HG02943 (cell line): ENCODE measurements at regions not wholly inside any gene's neighbourhood (a gene's known extent, or its start where the extent isn't known, plus 50 kb on each side); places are given as distances from the start of the nearest gene placed in this dataset.
"Not testable (repeated sequence)": the region's sequence is repeated elsewhere in the genome, so short reads cannot be mapped to it uniquely, and the experiment has no call there.

Source experiments
- ATAC-seq: cut with Tn5 transposase; IDR thresholded peaks from one replicate; pipeline ENCODE4 v1.9.1; 2021; ENCODE audit warnings: mild to moderate bottlenecking, low read depth, moderate library complexity; ENCODE audit not compliant: unreplicated experiment

DNA sequence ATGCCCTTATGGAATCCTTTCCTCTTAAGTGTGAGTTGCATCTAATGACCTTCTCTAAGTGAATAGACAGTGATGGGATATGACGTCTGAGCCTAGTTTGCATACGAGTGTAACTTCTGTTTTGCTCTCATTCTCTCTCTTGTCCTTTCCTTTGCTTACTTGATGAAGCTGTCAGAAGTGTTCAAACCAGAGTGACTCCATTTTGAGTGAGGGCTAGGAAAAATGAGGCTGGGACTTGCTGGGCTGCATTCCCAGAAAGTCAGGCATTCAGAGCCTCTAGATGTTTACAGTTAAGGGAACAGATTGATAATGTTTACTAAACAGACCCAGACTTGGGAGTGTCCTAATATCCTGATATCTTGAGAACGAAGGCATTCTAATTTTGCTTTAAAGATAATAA lies 311.2 kb upstream of the SOX4 start:
- ATAC-seq, result not testable (repeated sequence)

DNA sequence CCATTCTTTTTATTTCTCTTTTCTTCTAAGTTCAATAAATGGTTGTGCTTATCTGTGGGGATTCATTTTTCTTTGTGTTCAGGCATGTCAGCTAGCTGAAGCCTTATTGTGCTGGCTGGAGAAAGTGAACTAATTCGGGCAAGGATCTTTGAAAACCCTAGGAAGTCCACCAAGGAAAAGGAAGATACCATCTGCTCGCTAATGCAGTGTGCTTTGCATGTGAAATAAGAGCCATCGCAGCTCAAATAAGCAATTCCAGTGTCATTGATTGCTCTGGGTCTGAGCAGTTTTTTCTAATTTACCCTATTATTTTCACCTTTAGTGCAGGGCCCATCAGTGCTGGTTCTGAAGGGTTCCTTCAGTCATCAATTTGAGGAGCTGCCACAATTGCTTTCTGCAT lies 309.4 kb upstream of the SOX4 start:
- ATAC-seq, result no peak

DNA sequence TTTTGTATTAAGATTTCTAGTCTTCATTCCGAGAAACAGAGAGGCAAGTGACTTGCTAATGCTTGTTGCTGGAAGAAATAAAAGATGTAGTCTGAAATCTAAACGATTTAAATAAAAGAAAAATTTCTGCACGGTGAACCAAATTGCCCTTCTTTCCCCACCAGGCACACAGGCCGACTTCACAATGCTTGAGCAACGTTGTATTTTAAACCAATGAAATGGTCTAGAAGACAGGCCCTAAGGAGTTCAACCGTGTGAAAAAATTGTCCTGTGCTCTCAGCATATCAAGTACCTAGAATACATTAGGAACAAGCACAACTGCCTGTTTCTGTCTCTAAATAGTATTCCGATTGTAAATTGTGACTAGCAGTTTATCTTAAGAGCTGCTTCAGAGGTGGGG lies 308.8 kb upstream of the SOX4 start:
- ATAC-seq, result no peak

DNA sequence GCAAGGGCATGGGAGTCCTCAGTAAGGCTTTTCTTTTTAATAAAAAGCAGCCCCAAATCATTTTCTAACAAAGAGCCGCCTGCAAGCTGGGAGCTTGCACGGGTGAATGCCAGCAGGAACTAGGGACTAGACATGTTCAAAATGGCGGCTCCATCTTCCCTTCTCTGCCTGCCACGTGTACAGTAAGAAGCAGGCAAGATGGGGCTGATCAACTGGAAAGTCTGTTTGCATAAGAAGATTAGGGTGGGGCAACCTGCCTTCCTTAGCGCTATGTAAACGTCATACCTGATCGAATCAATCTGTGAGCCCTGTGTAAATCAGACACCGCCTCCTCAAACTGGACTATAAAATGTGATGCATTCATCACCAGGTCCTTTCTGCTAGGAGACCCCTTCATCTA lies 299.4 kb upstream of the SOX4 start:
- no peak for ATAC-seq

DNA sequence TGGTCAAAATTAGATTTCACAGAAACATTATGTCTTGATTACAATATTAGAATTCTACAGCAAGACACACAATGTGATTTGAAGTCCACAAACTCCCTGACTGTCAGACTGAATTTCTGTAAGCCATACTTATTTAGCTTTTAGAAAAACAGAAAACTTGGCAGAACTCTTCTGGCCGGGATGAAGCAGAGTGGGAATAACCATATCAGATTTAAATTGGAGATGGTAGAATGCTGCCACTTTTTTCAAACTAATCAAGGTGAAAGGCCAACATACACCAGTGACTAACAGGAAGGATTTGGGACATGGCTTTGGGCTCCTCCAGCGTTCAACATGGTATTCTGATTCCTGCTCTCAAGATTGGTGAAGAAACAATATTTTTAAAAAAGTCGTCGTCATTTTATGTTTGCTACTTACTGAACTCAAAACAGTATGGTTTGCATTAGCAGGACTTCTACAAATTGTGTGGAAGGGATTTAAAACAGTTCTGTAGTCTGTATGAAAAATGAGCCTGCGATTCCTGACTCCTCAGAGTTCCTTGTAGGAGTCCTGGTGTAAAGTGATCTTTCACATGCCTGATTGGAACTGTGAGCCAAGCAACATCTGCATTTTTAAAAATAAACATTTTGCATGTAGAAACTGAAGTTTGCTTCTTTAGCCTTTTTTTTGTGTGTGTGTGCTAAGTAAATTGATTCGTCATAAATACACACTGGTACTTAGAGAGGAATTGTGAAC lies 297.9 kb upstream of the SOX4 start:
- no peak for ATAC-seq

DNA sequence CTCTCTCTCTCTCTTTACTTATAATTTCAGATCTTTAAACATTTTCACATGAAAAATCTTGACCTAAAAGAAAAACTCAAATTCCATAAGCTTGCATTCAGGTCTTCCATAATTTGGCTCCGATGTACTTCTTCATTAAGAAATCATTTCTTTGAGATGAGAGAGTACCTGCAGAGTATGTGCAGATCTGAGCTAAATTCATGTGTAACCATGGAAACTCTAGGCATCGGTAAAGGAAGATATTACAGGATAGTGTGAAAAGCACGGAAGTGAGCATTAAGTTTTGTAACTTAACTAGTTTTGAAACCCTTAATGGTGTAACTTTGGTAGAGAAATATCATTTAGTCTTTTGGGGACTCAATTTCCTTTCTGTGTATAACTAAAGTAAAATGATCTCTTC lies 295.9 kb upstream of the SOX4 start:
- no peak for ATAC-seq

DNA sequence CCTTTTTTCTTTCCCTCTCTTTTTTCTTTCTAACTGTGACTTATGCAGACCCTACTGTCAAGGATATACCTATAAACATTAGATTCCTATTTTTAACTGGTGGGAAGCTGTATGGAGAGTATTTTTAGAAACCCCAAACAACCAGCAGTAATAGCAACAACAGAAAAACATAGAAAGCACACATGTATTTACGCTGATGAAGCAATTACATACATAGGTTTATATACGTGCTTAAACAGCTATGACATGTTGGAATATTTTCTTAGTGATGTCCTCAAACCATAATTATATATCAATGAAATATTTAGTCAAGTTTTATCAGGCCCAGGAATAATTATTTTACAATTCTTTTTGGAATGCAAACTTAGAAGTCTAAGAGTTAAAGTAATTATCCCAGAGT lies 294.3 kb upstream of the SOX4 start:
- no peak for ATAC-seq

DNA sequence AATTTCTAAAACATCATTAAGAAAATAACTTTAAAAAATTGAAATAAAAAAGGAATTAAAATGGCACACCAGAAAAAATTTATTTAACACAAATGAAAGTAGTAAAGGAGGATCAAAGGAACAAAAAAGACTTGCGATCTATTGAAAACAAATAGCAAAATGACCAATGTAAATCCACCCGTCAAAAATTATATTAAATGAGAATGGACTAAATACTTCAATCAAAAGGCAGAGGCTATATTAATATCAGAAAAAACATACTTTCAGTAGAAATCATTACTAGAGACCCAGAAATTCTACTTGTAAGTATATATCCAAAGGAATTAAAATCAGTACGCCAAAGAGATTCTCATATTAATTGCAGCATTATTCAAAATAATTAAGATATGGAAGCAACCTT lies 293.1 kb upstream of the SOX4 start:
- ATAC-seq, result no peak

DNA sequence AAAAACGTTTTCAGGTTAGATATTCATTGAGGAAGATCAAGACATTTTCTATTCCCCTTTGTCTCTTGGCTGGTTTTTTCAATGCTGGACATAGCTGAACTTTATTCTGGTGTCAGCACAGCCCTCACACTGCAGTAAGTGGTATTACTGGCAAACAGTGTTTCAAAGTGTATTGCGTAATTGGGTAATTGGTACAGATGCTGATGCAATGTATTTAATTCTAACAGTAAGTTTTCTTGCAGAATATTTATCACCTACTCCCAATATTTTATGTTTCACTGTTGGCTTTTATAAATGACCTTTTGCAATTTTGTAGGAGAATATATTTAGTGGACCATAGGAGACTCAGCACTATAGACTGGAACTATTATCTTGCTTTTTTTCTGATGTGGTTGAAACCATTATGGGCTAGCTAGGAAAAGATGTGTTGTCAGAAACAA lies 287.6 kb upstream of the SOX4 start:
- ATAC-seq, result no peak

DNA sequence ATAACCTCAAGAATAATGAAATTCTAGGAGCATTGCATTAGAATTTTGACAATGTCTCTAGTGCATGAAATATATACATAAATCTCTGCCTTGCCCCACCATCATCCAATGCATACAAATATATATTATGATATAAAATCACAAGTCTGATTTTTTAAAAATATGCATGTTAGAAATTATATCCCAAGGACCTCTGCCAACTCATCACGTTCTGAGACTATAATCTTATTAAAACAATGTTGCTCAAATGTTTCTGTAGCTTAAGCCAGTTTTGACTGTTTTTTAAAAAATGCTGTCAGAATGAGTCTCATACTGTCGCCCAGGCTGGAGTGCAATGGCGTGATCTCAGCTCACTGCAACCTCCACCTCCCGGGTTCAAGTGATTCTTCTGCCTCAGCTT lies 287.0 kb upstream of the SOX4 start:
- ATAC-seq, result no peak

DNA sequence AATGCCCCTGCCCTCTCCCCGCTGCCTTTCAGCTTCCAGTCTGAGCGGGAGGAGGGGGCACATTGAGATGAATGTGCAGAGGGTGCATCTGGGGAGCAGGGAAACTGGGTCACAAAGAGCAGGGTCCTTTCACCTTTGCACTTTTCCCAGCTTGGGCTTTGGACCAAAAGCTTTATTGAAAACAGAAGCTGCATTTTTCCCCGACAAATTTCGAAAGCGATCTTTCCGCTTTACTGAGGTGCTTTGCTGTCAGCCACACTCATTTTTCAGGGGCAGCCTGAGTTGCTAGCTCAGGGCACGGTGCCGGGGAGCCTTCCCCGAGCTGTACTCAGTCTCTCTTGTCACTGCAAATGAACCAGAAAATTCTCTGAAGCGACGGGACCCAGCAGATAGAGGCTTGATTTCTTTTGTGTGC lies 283.7 kb upstream of the SOX4 start:
- no peak for ATAC-seq

DNA sequence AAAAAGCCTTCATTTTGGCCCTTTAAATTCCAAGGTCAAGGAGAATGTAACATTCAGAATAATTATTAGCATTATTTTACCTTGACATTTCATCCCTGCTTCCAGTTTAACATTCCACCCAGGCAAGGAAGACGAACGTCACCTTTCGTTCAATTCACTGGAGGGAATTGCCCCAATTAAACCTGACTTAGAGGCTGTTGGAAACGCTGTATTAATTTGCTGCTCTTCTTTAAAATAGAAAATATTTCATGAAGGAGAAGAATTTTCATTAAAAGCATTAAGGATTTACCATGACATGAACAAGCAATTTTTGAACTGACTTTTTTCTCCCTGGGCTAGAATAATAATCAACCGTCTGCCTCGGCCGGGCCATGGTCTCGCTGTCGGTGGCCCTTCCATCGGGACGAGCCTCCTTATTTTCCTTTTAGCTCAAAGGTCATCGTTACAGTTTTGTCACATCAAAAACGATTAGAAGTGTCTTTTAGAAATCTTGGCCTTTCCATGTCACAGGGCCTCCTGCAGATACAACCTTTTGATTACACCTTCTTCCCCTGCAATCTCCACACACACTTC lies 282.9 kb upstream of the SOX4 start:
- ATAC-seq, result no peak

DNA sequence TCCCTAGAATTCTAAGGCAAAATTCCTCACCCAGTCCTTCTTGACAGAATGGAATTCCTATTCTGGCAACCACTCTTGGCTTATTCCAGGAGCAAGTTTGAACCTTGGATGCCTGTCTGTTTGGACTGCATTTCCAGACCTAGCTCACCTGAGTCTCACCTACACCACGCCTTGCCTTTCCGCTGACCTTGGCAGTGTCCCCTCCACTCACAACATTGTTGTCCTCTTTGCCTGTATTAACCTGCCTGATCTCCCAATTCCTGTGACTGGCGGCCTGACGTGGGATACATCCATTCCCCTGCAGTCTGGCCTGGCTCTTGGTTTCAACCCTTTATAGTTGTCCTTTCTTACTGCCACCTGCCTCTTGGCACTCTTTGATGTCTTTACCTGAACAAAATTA lies 281.4 kb upstream of the SOX4 start:
- ATAC-seq, result no peak

DNA sequence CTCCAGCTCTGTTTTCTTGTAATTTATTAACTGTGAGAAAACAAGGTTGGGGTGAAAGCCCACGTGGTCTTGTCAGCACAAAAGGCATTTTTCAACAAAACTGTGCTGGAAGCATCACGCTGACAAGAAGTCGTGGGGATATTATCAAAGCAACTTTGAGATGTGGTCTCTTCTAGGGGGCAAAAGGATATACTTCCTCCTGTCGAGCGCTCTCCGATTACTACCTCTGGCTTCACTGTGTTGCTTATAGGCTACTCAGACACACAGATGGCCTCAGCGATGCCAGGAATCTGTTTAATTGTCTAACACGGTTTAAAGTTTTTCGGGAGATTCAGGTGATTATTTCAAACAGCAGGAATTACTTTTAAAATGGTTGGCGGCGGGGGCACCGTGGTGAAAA lies 275.9 kb upstream of the SOX4 start:
- no peak for ATAC-seq

DNA sequence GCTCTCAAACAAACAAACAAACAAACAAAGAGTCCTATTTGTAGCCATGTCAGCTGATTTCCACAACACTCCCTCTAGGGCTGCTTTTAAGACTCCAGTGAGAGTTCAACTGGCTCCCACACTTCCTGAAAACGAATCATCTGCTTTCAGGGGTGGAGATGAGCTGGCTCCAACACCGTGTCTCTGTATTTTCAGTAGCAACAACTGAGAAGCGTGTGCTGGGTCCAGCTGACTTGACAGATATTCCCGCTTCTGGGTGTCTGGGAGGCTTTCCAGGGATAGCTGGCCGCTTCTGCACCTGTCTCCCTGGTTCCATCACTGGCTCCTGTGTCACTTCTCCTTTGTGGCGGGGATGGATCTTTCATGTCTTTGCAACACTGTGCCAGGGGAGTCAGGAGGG lies 272.5 kb upstream of the SOX4 start:
- no peak for ATAC-seq

DNA sequence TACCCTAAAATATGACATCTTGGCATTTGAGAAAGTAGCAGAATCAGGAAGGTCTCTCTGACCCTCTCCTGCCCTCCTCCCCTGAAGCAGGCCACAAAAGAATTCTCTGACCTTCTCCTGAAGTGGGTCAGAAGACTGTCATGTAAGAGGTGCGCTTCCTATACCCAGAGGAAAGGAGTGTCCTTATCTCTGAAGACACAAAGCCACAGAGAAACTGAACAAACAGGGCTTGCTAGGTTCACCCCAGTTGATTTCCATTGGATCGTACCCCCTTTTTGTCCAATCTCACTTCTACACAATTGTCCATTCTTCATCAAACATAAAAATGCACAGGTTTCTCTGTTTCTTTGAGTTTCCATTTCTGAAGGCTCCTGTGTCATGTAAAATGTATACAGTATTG lies 272.0 kb upstream of the SOX4 start:
- ATAC-seq, result no peak

DNA sequence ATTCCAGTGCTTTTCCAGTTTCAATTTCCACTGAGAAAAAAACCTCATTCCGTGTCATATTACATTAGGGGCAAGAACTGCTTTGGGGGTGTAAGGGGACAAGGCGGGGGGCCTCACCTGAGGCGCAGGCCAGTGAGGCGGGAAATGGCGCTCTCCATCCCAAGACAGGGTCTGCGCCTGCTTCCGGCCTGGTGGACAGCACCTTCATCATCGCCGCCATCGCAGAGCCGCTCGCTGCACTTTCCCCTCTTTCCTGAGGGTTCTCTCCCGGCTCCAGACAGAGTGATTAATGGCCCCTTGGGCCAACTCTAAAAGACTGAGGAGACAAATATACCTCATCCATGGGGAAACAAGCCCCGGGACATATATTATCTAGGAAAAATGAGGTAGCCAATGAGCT lies 270.0 kb upstream of the SOX4 start:
- ATAC-seq, result no peak

DNA sequence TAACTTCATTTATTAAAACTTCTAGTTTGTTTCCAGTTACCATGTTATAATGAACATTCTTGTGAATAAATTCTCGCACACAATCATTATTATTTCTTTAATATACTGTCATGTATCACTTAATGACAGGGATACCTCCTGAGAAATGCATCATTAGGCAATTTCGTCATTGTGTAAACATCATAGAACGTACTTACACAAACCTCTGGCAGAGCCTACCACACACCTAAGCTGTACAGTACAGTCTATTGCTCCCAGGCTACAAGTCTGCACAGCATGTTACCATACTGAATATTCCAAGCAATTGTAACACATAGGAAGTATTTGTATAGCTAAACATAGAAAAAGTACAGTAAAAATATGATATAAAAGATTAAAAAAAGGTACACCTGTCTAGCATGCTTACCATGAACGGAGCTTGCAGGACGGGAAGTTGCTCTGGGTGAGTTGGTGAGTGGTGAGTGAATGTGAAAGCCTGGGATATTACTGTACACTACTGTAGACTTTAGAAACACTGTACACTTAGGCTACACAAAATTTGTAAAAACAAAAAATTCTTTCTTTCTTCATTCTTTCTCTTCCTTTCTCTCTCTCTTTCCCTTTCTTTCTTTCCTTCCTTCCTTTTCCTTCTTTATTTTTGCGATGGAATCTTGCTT lies 268.2 kb upstream of the SOX4 start:
- ATAC-seq, result no peak

DNA sequence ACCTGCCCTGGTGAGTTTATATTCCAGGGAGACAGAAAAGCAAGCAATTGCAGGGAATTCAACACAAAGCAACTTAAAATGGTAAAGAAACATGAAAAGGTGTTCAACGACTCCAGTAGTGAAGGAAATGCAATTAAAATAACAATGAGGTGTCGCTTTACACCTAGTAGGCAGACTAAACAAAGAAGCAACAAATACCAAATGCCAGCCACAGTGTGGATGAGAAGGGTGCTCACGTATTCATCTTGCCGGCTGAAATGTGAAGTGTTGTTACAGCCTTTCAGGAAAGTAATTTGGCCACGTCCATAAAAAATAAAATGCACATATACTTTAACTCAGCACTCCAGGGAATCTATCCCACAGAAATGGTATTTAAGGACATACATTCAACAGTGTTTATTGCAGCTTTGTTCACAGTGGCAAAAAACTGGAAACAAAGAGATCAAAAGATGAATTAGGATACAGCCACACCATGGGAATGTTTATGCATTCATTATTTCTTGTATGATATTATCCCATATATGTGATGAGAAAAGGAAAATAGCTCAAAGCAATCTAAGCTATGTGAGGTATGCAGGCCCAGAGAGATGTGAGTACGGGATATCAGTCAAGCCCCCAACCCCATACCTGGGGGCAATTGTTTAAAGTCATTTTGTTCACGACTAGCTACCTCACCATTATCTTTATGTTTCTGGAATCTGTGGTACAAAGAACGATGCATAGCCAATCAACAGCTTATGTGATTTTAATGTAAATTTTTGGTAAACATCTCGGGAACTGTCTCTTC lies 266.0 kb upstream of the SOX4 start:
- no peak for ATAC-seq

DNA sequence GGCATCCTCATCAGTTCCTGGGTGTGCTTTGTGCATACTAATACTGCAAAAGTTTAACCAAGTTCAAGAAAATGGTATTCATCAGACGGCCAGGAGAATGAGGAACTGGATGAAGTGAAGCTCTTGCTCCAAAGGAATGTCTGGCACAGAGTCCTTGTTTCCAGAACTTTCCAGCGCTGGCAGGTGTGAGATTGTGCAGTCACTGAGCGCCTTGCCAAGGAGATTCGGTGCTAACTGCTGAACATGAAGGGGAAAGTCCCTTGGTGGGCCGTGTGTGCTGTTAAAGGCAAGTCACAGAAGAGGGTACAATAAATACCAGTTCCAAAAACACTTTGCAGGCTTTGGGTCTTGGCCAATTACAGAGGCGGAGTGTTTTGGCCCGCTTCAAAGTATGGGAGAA lies 262.3 kb upstream of the SOX4 start:
- no peak for ATAC-seq

DNA sequence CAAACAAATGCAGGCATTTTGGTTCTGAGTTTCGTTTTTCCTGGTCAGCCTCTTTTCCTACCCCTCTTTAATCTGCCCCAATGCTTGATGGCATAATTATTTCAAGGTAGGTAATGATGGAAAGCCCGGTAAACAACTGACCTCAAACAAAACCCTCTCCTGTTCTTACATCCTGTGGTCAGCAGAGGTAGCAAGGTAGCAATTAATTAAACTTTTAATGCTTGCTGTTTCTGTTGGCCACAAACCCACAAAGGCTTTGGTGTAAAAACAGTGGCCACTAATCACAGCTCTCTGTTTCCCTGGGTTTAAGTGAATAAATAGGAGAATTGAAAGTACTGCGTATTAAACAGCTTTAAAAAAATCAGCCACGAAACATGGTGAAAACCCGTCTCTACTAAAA lies 261.5 kb upstream of the SOX4 start:
- ATAC-seq, result no peak
